H1 (cell line): ENCODE measurements at regions not wholly inside any gene's neighbourhood (a gene's known extent, or its start where the extent isn't known, plus 50 kb on each side); places are given as distances from the start of the nearest gene placed in this dataset.

Source experiments
- CTCF ChIA-PET: fragments of 300-600 bp; sonication (Branson Sonifier 250); formaldehyde crosslinking; loops from one replicate; lab custom pipeline; 2021; ENCODE audit not compliant: partially characterized antibody; lab: Charles Lee
- POLR2A ChIA-PET: fragments of 300-600 bp; sonication (Branson Sonifier 250); formaldehyde crosslinking; loops from one replicate; lab custom pipeline; 2021; ENCODE audit warnings: inconsistent platforms; ENCODE audit not compliant: partially characterized antibody; lab: Charles Lee
- DNase-seq, 2 experiments: peaks; one replicate each; pipeline versions ENCODE4 v3.0.0 to v3.0.0-alpha.2; 2010 to 2022; ENCODE audit warnings: low spot score in 2 of 2, low read depth in 1 of 2, mixed read lengths in 1 of 2
- FAIRE-seq: peaks from 2 replicates; lab custom pipeline; 2011; peaks lifted over from hg19 to GRCh38; lab: Jason Lieb, UNC
- H2AFZ ChIP-seq: 2 replicates; pipeline ENCODE4 v1.8.1; 2012; ENCODE audit warnings: low read length, inconsistent platforms
- H2AK5ac ChIP-seq: 2 replicates; pipeline ENCODE4 v1.6.1; 2013; ENCODE audit warnings: low read depth, low read length
- H2BK120ac ChIP-seq: replicated peaks from 2 replicates; pipeline ENCODE3; 2013; ENCODE audit warnings: low read depth, low read length, inconsistent platforms
- H2BK12ac ChIP-seq: 2 replicates; pipeline ENCODE4 v1.6.1; 2013; ENCODE audit warnings: low read depth, low read length
- H2BK15ac ChIP-seq: 2 replicates; pipeline ENCODE4 v1.6.1; 2013; ENCODE audit warnings: low read length
- H2BK20ac ChIP-seq: 2 replicates; pipeline ENCODE4 v1.6.1; 2013; ENCODE audit warnings: low read length
- H2BK5ac ChIP-seq: 2 replicates; pipeline ENCODE4 v1.6.1; 2013; ENCODE audit warnings: low read depth, low read length
- H3K14ac ChIP-seq: 2 replicates; pipeline ENCODE4 v1.6.1; 2013; ENCODE audit warnings: inconsistent platforms; ENCODE audit not compliant: insufficient read length
- H3K18ac ChIP-seq: 2 replicates; pipeline ENCODE4 v1.6.1; 2013; ENCODE audit warnings: low read length; ENCODE audit errors: extremely low read depth
- H3K23ac ChIP-seq: 2 replicates; pipeline ENCODE4 v1.6.1; 2013; ENCODE audit warnings: inconsistent platforms; ENCODE audit not compliant: insufficient read length
- H3K23me2 ChIP-seq: 2 replicates; pipeline ENCODE4 v1.6.1; 2013; ENCODE audit warnings: low read depth, low read length
- H3K27ac ChIP-seq: 2 replicates; pipeline ENCODE4 v1.6.1; 2011; ENCODE audit warnings: low read depth, low read length, inconsistent platforms
- H3K27me3 ChIP-seq, 4 experiments: replicated peaks in 1 of 4; 1 replicate in 1 of 4; 2 replicates in 3 of 4; pipeline versions ENCODE4 v1.6.1 to v1.8.1; 2011 to 2013; ENCODE audit warnings: low read length in 3 of 4, mild to moderate bottlenecking in 3 of 4, inconsistent platforms in 2 of 4, mixed read lengths in 2 of 4, moderate library complexity in 1 of 4; ENCODE audit not compliant: control insufficient read depth in 3 of 4, insufficient read depth in 3 of 4; ENCODE audit errors: extremely low read depth in 1 of 4
- H3K36me3 ChIP-seq, 4 experiments: 2 replicates each; pipeline versions ENCODE4 v1.6.1 to v1.8.1; 2011 to 2013; ENCODE audit warnings: mild to moderate bottlenecking in 4 of 4, low read length in 3 of 4, moderate library complexity in 2 of 4, control low read depth in 1 of 4, inconsistent platforms in 1 of 4; ENCODE audit not compliant: insufficient read depth in 4 of 4, control insufficient read depth in 2 of 4
- H3K4ac ChIP-seq: replicated peaks from 2 replicates; pipeline ENCODE3; 2013; ENCODE audit warnings: low read length, low read depth, mixed read lengths, inconsistent platforms; ENCODE audit not compliant: insufficient read length
- H3K4me1 ChIP-seq, 4 experiments: replicated peaks in 1 of 4; 1 replicate in 1 of 4; 2 replicates in 3 of 4; pipeline versions ENCODE4 v1.6.1 to v1.8.1; 2011 to 2013; ENCODE audit warnings: low read length in 3 of 4, inconsistent platforms in 2 of 4, mixed read lengths in 1 of 4; ENCODE audit not compliant: insufficient read depth in 4 of 4, control insufficient read depth in 3 of 4
- H3K4me2 ChIP-seq, 2 experiments: 2 replicates each; pipeline versions ENCODE4 v1.6.1 to v1.8.1; 2011 to 2013; ENCODE audit warnings: low read depth in 2 of 2, low read length in 2 of 2, control low read depth in 1 of 2, inconsistent platforms in 1 of 2, mild to moderate bottlenecking in 1 of 2; ENCODE audit not compliant: insufficient read depth in 1 of 2
- H3K4me3 ChIP-seq, 4 experiments: fragments of 200-600, 300-600 bp in 1 of 4; sonication (generic), shearing (Covaris generic), sonication (Bioruptor Twin) in 1 of 4; 2 replicates each; pipeline versions ENCODE4 v1.5.1 to v1.8.1; 2011 to 2016; ENCODE audit warnings: low read length in 4 of 4, low read depth in 3 of 4, control low read depth in 2 of 4, inconsistent platforms in 2 of 4, mild to moderate bottlenecking in 2 of 4, mixed read lengths in 1 of 4, moderate library complexity in 1 of 4; ENCODE audit not compliant: insufficient read depth in 2 of 4; ENCODE audit errors: extremely low read depth in 1 of 4
- H3K56ac ChIP-seq: replicated peaks from 2 replicates; pipeline ENCODE3; 2013; ENCODE audit warnings: low read depth, mild to moderate bottlenecking, mixed read lengths, low read length, inconsistent platforms; ENCODE audit not compliant: insufficient read length
- H3K79me1 ChIP-seq: 2 replicates; pipeline ENCODE4 v1.6.1; 2013; ENCODE audit warnings: low read depth, low read length, control low read depth
- H3K79me2 ChIP-seq, 2 experiments: 2 replicates each; pipeline versions ENCODE4 v1.6.1 to v1.8.1; 2012 to 2013; ENCODE audit warnings: low read length in 2 of 2, mild to moderate bottlenecking in 2 of 2, inconsistent platforms in 1 of 2; ENCODE audit not compliant: insufficient read depth in 2 of 2, control insufficient read depth in 1 of 2
- H3K9ac ChIP-seq, 4 experiments: replicated peaks in 1 of 4; 1 replicate in 1 of 4; 2 replicates in 3 of 4; pipeline versions ENCODE4 v1.6.1 to v1.8.1; 2011 to 2013; ENCODE audit warnings: low read depth in 3 of 4, low read length in 3 of 4, control low read depth in 2 of 4, mild to moderate bottlenecking in 2 of 4, moderate library complexity in 2 of 4, inconsistent platforms in 1 of 4; ENCODE audit errors: extremely low read depth in 1 of 4
- H3K9me3 ChIP-seq, 2 experiments: 2 replicates each; pipeline versions ENCODE4 v1.6.1 to v1.8.1; 2012 to 2013; ENCODE audit warnings: mild to moderate bottlenecking in 2 of 2, moderate library complexity in 2 of 2, control low read depth in 1 of 2, inconsistent platforms in 1 of 2, low read depth in 1 of 2, low read length in 1 of 2, mixed read lengths in 1 of 2; ENCODE audit not compliant: insufficient read depth in 2 of 2
- H4K20me1 ChIP-seq, 2 experiments: replicated peaks in 1 of 2; 2 replicates each; pipeline versions ENCODE3 to v1.8.1; 2011 to 2013; ENCODE audit warnings: inconsistent platforms in 2 of 2, low read length in 2 of 2, mild to moderate bottlenecking in 1 of 2; ENCODE audit not compliant: insufficient read depth in 2 of 2, control insufficient read depth in 1 of 2
- H4K5ac ChIP-seq: 2 replicates; pipeline ENCODE4 v1.6.1; 2013; ENCODE audit warnings: low read length, low read depth, mixed read lengths, inconsistent platforms; ENCODE audit not compliant: insufficient read length
- H4K8ac ChIP-seq: 2 replicates; pipeline ENCODE4 v1.8.0; 2013; ENCODE audit warnings: mild to moderate bottlenecking, moderate library complexity, low read length, inconsistent platforms; ENCODE audit not compliant: insufficient read depth; ENCODE audit errors: extremely low read depth
- H4K91ac ChIP-seq: replicated peaks from 2 replicates; pipeline ENCODE3; 2013; ENCODE audit warnings: low read length, mixed read lengths, inconsistent platforms; ENCODE audit not compliant: insufficient read length
- CEBPB ChIP-seq: IDR thresholded peaks from 2 replicates; pipeline ENCODE4 v1.6.1; 2012; ENCODE audit warnings: low read depth, low read length
- CREB1 ChIP-seq: IDR thresholded peaks from 2 replicates; pipeline ENCODE4 v1.6.1; 2012; ENCODE audit warnings: inconsistent platforms
- SAP30 ChIP-seq: fragments of 300-600 bp; sonication (generic); IDR thresholded peaks from 2 replicates; pipeline ENCODE4 v1.7.1; 2012; ENCODE audit warnings: low read length, moderate library complexity, mild to moderate bottlenecking, inconsistent platforms; ENCODE audit not compliant: insufficient read depth, insufficient replicate concordance
- TAF1 ChIP-seq: IDR thresholded peaks from 2 replicates; pipeline ENCODE4 v1.6.1; 2011; ENCODE audit warnings: mild to moderate bottlenecking, low read depth, low read length
- TCF12 ChIP-seq: IDR thresholded peaks from 2 replicates; pipeline ENCODE4 v1.6.1; 2011; ENCODE audit warnings: low read depth, mild to moderate bottlenecking, low read length
- ZNF274 ChIP-seq: IDR thresholded peaks from 2 replicates; pipeline ENCODE4 v1.7.0; 2012; ENCODE audit warnings: low read length, borderline replicate concordance; ENCODE audit errors: extremely low read depth
- WGBS, 2 experiments: shearing (Covaris generic) in 1 of 2; methylation state at CpG; one replicate each; pipeline versions ENCODE4 v1.1.6 to v1.1.7; 2013 to 2015; ENCODE audit warnings: low lambda C conversion rate in 2 of 2, mixed read lengths in 2 of 2, inconsistent platforms in 1 of 2, low coverage in 1 of 2, missing lambda C conversion rate in 1 of 2; ENCODE audit not compliant: insufficient replicate concordance in 2 of 2, insufficient coverage in 1 of 2, insufficient read length in 1 of 2; ENCODE audit errors: extremely low coverage in 1 of 2, missing lambda C conversion rate in 1 of 2; 5-methylcytosine and 5-hydroxymethylcytosine counted together

GRCh38 chr2:38165698-38166097 lies 89.7 kb upstream of the CYP1B1 start:
- Histone ChIP-seq H2BK12ac (no peak overlapping the region), H3K23me2 (no peaks in the 10 kb centered on the region), H3K9me3 (no peaks in the 10 kb centered on the region), H3K9ac (no peak overlapping the region), H3K4ac (no peak overlapping the region), H2AK5ac (no peak overlapping the region), H4K91ac (no peak overlapping the region), H2AFZ (no peak overlapping the region), H3K4me1 (no peaks in the 10 kb centered on the region), H3K4me3 (no peak overlapping the region), H3K14ac (no peak overlapping the region), H3K27me3 (peaks cover 0 to 1% (median 0%) of the 10 kb centered on the region in 4 experiments; a peak in 1 of 7 replicates), H2BK15ac (no peak overlapping the region), H2BK120ac (no peak overlapping the region), H3K4me2 (no peak overlapping the region), H2BK20ac (no peak overlapping the region), H3K18ac (no peak overlapping the region), H4K5ac (no peak overlapping the region), H3K23ac (no peak overlapping the region), H4K20me1 (no peaks in the 10 kb centered on the region), H3K56ac (no peak overlapping the region), H3K79me2 (no peaks in the 10 kb centered on the region), H2BK5ac (no peak overlapping the region), H3K36me3 (no peaks in the 10 kb centered on the region), H3K27ac (no peak overlapping the region), H4K8ac (no peak overlapping the region), H3K79me1 (no peaks in the 10 kb centered on the region)
- DNase-seq: no peak
- FAIRE-seq: no peak
- ChIA-PET POLR2A (no interaction called here), CTCF (interaction anchor here (0.6 to 0.7 kb wide), 2 partner anchors 9 to 541 kb away, joined by 3 read pairs; no protein-coding TSS in a partner anchor)
- WGBS, 2 experiments: 81% methylated on average over 2 of the region's 2 CpGs; no CpG with 5 or more reads in 1 of the 2 experiments
- TF ChIP-seq CEBPB (no peak), SAP30 (no peak), TCF12 (no peak), TAF1 (no peak), CREB1 (no peak), ZNF274 (no peak)
